ENCODE measurements at regions not wholly inside any gene's neighbourhood (a gene's known extent, or its start where the extent isn't known, plus 50 kb on each side); places are given as distances from the start of the nearest gene placed in this dataset.

DNA sequence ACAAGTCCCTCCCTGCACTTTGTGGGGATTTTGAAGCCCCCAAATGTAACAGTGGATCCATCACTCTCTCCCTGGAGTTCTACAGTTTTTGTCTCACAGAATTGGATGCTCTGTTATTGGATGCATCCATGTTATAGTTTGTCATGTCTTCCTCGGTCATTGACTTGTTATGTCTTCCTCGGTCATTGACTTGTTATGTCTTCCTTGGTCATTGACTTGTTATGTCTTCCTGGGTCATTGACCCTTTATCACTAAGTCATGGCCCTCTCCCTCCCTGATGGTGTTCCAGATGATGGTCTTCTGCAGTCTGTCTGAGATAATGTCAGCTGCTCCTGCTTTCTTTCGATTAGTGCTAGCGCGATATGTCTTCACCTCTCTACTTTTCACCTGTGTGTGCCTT is 981.5 kb downstream of the BRD1 start:
- Histone ChIP-seq H3K9me3 (ENCODE audit: insufficient read depth, low read length) (no peaks in the 10 kb centered on the region), H3K9ac (ENCODE audit: low read length) (no peak overlapping the region), H3K36me3 (ENCODE audit: low read length) (no peaks in the 10 kb centered on the region), H4K20me1 (ENCODE audit: low read depth, low read length) (no peaks in the 10 kb centered on the region), H3K27ac (ENCODE audit: low read depth, low read length) (no peak overlapping the region), H3F3A (ENCODE audit: insufficient read depth) (no peaks in the 10 kb centered on the region), H3K79me2 (ENCODE audit: insufficient read depth, low read length) (no peaks in the 10 kb centered on the region), H3K27me3 (ENCODE audit: low read length) (no peaks in the 10 kb centered on the region), H2AFZ (ENCODE audit: low read depth, low read length, severe bottlenecking) (no peak overlapping the region), H3K9me2 (replicated peaks; ENCODE audit: insufficient read depth, low read length) (no peaks in the 10 kb centered on the region), H3K4me3 (ENCODE audit: insufficient read depth, low read length, poor library complexity, severe bottlenecking) (no peak overlapping the region), H3K4me2 (ENCODE audit: low read depth, low read length, poor library complexity, severe bottlenecking) (no peak overlapping the region)
- TF ChIP-seq, protein P1, sequence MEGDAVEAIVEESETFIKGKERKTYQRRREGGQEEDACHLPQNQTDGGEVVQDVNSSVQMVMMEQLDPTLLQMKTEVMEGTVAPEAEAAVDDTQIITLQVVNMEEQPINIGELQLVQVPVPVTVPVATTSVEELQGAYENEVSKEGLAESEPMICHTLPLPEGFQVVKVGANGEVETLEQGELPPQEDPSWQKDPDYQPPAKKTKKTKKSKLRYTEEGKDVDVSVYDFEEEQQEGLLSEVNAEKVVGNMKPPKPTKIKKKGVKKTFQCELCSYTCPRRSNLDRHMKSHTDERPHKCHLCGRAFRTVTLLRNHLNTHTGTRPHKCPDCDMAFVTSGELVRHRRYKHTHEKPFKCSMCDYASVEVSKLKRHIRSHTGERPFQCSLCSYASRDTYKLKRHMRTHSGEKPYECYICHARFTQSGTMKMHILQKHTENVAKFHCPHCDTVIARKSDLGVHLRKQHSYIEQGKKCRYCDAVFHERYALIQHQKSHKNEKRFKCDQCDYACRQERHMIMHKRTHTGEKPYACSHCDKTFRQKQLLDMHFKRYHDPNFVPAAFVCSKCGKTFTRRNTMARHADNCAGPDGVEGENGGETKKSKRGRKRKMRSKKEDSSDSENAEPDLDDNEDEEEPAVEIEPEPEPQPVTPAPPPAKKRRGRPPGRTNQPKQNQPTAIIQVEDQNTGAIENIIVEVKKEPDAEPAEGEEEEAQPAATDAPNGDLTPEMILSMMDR (IDR thresholded peaks at IDR 0.05; ENCODE audit: insufficient read depth, low read length, poor library complexity, severe bottlenecking) = no peak
- TF ChIP-seq EZH2phosphoT487 (conservative IDR thresholded peaks at IDR 0.05; ENCODE audit: low read length) = no peak

DNA sequence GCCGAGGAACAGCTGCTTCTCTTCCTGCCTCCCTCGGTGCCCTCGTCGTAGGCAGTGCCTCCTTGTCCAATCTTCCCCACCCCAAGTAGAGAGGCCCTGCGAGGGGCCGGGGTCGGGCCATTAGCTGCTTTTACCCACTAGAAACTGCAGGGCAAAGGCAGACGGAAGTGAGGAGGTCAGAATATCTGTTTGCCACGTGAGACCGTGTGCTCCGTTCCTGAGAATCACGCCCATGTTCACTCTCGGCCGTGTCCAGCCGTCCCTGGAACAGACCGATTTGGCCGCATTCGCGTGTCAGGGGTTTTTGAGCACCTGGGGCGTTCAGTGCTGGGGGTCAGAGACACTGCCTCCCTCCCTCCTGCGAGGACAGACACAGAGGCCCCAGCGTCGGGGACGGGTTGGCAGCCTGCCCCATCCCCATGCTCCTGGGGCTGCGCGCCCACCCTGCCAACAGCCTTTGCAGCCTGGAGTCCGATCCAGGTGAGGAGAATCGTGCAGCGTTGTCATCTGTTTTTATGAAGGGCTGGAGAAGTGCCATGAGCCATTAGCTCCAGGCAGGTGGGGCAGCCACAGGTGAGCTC is 982.2 kb downstream of the BRD1 start:
- Histone ChIP-seq H3K9me2 (replicated peaks; ENCODE audit: insufficient read depth, low read length) (no peaks in the 10 kb centered on the region), H3K4me2 (ENCODE audit: low read depth, low read length, poor library complexity, severe bottlenecking) (no peak overlapping the region), H3K27ac (ENCODE audit: low read depth, low read length) (no peak overlapping the region), H3K36me3 (ENCODE audit: low read length) (no peaks in the 10 kb centered on the region), H3F3A (ENCODE audit: insufficient read depth) (no peaks in the 10 kb centered on the region), H3K4me3 (ENCODE audit: insufficient read depth, low read length, poor library complexity, severe bottlenecking) (no peak overlapping the region), H2AFZ (ENCODE audit: low read depth, low read length, severe bottlenecking) (no peak overlapping the region), H3K79me2 (ENCODE audit: insufficient read depth, low read length) (no peaks in the 10 kb centered on the region), H4K20me1 (ENCODE audit: low read depth, low read length) (no peaks in the 10 kb centered on the region), H3K9me3 (ENCODE audit: insufficient read depth, low read length) (no peaks in the 10 kb centered on the region), H3K27me3 (ENCODE audit: low read length) (no peaks in the 10 kb centered on the region), H3K9ac (ENCODE audit: low read length) (no peak overlapping the region)
- TF ChIP-seq, protein P1 (IDR thresholded peaks at IDR 0.05; ENCODE audit: insufficient read depth, low read length, poor library complexity, severe bottlenecking) = no peak
- no peak for TF ChIP-seq EZH2phosphoT487 (conservative IDR thresholded peaks at IDR 0.05; ENCODE audit: low read length)

DNA sequence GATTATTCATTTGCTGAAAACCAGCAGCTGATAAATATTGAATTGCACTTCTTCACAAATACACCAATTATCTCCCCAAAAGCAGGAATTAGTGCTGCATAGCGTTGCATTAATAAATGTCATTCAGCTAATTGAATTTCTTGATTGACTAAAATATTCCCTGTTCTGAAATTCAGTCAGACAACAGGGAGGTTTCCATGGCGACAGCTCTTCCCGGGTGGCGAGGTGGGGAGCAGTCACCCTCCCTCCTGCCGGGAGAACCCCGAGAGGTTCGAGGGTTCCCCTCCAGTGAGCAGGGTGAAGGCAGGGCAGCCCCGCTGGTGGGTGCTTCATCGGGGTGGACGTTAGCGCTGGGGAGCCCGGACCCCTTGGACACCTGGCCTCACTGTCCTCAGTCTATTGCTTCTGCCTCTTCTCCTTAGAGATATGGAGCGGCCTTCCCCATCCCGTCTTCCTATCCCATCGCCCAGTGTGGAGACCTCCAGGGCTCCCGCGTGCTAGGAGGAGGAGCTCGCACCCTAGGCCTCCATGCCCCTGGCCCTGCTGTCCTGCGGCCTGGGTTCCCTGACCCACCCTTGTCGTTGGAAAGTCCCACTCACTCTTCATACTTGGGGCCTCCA is 983.5 kb downstream of the BRD1 start:
- no peak overlapping the region for H3K4me3 ChIP-seq (ENCODE audit: insufficient read depth, low read length, poor library complexity, severe bottlenecking)
- H4K20me1 ChIP-seq (ENCODE audit: low read depth, low read length) = no peaks in the 10 kb centered on the region
- no peaks in the 10 kb centered on the region for H3K36me3 ChIP-seq (ENCODE audit: low read length)
- no peak for TF ChIP-seq EZH2phosphoT487 (conservative IDR thresholded peaks at IDR 0.05; ENCODE audit: low read length)
- TF ChIP-seq, protein P1 (IDR thresholded peaks at IDR 0.05; ENCODE audit: insufficient read depth, low read length, poor library complexity, severe bottlenecking) = no peak
- no peaks in the 10 kb centered on the region for H3K9me2 ChIP-seq (replicated peaks; ENCODE audit: insufficient read depth, low read length)
- no peak overlapping the region for H3K9ac ChIP-seq (ENCODE audit: low read length)
- no peaks in the 10 kb centered on the region for H3K27me3 ChIP-seq (ENCODE audit: low read length)
- H2AFZ ChIP-seq (ENCODE audit: low read depth, low read length, severe bottlenecking) = no peak overlapping the region
- no peak overlapping the region for H3K4me2 ChIP-seq (ENCODE audit: low read depth, low read length, poor library complexity, severe bottlenecking)
- H3K9me3 ChIP-seq (ENCODE audit: insufficient read depth, low read length) = no peaks in the 10 kb centered on the region
- no peaks in the 10 kb centered on the region for H3F3A ChIP-seq (ENCODE audit: insufficient read depth)
- H3K27ac ChIP-seq (ENCODE audit: low read depth, low read length) = no peak overlapping the region
- no peaks in the 10 kb centered on the region for H3K79me2 ChIP-seq (ENCODE audit: insufficient read depth, low read length)
